NB4 (cell line): ENCODE measurements at regions not wholly inside any gene's neighbourhood (a gene's known extent, or its start where the extent isn't known, plus 50 kb on each side); places are given as distances from the start of the nearest gene placed in this dataset.
"Not testable (repeated sequence)": the region's sequence is repeated elsewhere in the genome, so short reads cannot be mapped to it uniquely, and the experiment has no call there.

Source experiments
- MYC ChIP-seq: IDR thresholded peaks from 2 replicates; pipeline ENCODE4 v1.6.1; 2011; ENCODE audit warnings: low read depth, low read length
- POLR2A ChIP-seq: IDR thresholded peaks from 2 replicates; pipeline ENCODE4 v1.6.1; 2011; ENCODE audit warnings: mild to moderate bottlenecking; ENCODE audit not compliant: insufficient read length; ENCODE audit errors: extremely low read depth
- TF ChIP-seq, protein P1 (sequence below): IDR thresholded peaks from one replicate; pipeline ENCODE4 v1.5.1; 2012; ENCODE audit warnings: low read depth, low read length
- TF ChIP-seq, protein P2 (sequence below): IDR thresholded peaks from 2 replicates; pipeline ENCODE4 v1.6.1; 2011; ENCODE audit warnings: low read depth, low read length

GRCh38 chr17:63231015-63231620 is 215.0 kb downstream of the CYB561 start:
- TF ChIP-seq, protein P1, sequence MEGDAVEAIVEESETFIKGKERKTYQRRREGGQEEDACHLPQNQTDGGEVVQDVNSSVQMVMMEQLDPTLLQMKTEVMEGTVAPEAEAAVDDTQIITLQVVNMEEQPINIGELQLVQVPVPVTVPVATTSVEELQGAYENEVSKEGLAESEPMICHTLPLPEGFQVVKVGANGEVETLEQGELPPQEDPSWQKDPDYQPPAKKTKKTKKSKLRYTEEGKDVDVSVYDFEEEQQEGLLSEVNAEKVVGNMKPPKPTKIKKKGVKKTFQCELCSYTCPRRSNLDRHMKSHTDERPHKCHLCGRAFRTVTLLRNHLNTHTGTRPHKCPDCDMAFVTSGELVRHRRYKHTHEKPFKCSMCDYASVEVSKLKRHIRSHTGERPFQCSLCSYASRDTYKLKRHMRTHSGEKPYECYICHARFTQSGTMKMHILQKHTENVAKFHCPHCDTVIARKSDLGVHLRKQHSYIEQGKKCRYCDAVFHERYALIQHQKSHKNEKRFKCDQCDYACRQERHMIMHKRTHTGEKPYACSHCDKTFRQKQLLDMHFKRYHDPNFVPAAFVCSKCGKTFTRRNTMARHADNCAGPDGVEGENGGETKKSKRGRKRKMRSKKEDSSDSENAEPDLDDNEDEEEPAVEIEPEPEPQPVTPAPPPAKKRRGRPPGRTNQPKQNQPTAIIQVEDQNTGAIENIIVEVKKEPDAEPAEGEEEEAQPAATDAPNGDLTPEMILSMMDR, result not testable (repeated sequence)
- not testable (repeated sequence) for TF ChIP-seq MYC, POLR2A
- TF ChIP-seq, protein P2, sequence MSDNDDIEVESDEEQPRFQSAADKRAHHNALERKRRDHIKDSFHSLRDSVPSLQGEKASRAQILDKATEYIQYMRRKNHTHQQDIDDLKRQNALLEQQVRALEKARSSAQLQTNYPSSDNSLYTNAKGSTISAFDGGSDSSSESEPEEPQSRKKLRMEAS, result not testable (repeated sequence)
